Testis (tissue), 2 donors: ENCODE measurements at regions not wholly inside any gene's neighbourhood (a gene's known extent, or its start where the extent isn't known, plus 50 kb on each side); places are given as distances from the start of the nearest gene placed in this dataset.

Experiments used
- POLR2A ChIP-seq: fragments of 450-650 bp; IDR thresholded peaks from one replicate; pipeline ENCODE4 v1.6.1; 2017; ENCODE audit warnings: antibody characterized with exemption, mild to moderate bottlenecking, moderate library complexity
- TF ChIP-seq, protein P1 (sequence below), 3 experiments: fragments of 450-650 bp in 2 of 3; fragments of 200-600 bp in 1 of 3; sonication (generic) in 1 of 3; IDR thresholded peaks; one replicate each; pipeline ENCODE4 v1.5.1; 2016 to 2019; ENCODE audit warnings: antibody characterized with exemption in 3 of 3, mild to moderate bottlenecking in 2 of 3, moderate library complexity in 1 of 3

DNA sequence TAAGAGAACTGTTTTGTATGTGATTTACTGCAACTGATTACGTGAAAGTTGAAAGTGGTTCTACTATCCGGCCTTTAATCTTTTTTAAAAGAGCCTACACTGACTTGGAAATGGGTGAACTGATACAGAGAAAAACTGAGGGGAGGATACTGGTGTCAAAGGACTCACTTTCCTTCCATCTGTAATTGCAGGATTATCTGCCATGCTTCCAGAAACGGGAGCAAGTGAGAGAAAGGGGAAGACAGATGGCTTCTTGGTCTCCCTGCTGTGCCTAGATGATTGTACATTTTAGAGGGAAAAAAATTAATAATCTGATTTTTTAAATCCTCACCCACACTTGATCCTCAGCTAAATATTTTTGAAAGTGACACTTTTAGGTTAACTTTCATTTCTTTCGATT lies 88.3 kb upstream of the GRID2 start:
- TF ChIP-seq, protein P1, sequence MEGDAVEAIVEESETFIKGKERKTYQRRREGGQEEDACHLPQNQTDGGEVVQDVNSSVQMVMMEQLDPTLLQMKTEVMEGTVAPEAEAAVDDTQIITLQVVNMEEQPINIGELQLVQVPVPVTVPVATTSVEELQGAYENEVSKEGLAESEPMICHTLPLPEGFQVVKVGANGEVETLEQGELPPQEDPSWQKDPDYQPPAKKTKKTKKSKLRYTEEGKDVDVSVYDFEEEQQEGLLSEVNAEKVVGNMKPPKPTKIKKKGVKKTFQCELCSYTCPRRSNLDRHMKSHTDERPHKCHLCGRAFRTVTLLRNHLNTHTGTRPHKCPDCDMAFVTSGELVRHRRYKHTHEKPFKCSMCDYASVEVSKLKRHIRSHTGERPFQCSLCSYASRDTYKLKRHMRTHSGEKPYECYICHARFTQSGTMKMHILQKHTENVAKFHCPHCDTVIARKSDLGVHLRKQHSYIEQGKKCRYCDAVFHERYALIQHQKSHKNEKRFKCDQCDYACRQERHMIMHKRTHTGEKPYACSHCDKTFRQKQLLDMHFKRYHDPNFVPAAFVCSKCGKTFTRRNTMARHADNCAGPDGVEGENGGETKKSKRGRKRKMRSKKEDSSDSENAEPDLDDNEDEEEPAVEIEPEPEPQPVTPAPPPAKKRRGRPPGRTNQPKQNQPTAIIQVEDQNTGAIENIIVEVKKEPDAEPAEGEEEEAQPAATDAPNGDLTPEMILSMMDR (IDR thresholded peaks at IDR 0.05), result no peak
- no peak for TF ChIP-seq POLR2A
